GM18861 (cell line): ENCODE measurements at regions not wholly inside any gene's neighbourhood (a gene's known extent, or its start where the extent isn't known, plus 50 kb on each side); places are given as distances from the start of the nearest gene placed in this dataset.

Source experiments
- ATAC-seq: cut with Tn5 transposase; IDR thresholded peaks from one replicate; pipeline ENCODE4 v1.9.1; 2021; ENCODE audit not compliant: unreplicated experiment

DNA sequence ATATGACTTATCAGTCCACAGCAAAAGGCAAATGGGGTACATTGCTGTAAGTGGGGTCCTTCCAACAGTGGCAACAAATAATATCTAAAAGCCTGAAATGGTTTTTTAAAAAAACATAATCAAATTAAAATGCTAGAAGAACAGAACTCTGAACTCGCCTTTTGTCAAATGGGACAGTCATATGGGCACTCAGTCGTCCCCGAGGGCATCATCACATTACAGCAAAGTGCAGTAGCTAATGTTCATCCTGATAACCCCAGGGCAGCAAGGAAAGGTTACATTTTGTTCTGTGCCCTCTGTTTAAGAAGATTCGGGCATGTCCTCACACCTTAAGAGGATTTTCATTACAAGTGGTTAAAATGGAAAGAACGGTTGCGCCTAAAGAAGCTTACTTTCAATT, 997.9 kb upstream of the TENM3 start:
- ATAC-seq: no peak

DNA sequence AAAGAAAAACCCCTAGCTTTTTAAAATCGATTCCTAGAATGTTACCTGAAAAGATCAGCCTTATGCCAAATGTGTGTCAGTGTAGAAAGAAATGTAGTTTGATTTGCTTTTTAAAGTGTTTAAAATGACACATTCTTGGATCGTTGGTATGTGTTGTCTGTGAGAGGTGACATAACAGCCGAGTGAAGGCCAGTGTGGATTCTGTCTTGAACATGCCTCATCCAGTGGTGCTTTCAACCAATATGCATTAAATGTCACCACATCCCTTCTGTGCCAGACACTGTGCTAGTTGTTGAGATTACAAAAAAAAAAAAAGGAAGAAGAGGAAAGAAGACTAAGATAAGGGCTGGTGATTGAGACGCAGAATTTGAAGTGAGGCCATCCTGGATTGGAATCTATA, 994.2 kb upstream of the TENM3 start:
- no peak for ATAC-seq

DNA sequence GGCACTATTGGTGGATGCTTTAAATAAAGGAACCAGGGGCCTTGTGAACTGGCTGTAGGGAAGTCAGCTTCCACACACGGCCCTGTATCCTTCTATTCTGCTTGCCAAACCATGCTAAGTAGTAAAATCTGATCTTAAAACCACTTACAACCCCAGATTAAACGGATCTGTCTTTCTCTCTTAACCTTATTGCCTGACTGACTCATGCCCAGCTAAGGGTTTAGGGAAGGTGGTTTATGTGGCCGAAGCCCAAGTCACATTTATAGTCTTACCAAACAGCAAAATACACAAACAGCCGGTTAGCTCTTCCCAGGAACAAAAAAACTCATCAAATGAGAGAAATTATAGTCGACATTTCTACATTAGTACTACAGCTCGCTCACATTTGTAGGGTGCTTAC, 988.4 kb upstream of the TENM3 start:
- ATAC-seq: no peak

- ATAC-seq: no peak
Measured at GRCh38 chr4:181258569-181258968, 984.6 kb upstream of the TENM3 start.

DNA sequence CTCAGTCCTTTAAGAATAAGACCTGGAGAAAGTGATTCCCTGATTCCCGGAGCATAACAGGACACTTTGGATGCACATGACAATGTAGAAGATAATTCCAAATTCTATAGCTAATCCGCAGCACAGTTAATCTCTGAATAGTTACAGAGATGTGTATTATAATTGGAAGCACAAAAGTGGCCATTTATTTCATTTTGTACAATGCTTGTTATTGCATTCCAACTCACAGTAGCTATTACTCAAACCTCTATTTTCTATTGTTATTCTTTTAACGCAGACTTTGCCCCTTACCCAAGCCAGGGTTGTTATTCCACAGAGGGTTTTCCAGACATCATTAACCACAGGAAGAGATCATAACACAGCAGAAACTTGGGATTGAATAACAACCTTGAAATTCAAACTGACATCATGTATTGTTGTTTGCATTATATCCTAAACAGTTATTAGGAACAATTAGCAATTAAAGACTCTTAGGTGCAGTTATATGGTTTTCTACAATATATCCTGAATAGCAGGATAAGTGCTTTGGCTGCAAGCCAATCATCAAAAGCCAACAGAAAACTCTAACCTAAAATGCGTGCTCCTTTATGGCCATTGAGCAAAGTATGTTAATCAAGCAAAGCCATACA, 984.0 kb upstream of the TENM3 start:
- ATAC-seq: no peak

DNA sequence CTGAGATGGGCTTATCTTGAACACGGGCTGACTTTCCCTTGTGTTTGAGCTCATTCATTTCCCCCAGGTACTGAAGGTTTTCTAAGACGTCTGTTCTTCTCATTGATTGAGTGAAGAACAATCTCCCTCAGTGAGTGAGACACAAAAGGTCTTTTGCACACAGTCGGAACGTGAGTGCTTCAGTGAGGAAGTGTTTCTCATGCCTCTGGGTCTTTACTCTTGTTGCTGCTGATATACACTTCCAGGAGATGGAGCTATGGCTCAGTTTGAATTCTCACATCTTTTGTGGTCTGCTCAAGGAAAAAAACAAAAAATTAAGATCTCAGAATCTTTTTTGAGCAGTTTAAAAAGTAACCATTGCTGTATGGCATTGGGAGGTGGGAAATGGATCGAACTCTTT, 981.9 kb upstream of the TENM3 start:
- no peak for ATAC-seq

DNA sequence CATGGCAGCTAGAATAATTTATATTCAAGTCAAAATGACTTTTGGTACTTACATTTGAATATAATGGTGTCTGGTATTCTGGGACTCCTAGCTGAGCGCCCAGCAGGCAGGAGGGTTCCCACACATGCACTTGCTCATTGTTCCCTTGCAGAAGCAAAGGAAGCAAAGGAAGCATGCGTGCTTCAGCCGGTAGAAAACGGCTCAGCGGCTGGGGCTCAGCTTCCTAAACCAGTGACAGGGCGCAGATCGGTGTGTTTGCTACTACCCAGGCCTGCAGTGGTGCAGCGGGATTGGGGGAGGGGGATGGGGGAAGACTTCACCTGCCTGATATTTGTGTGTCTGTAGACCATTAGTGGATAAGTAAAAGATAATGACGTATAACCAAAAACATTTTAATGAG, 978.3 kb upstream of the TENM3 start:
- no peak for ATAC-seq

DNA sequence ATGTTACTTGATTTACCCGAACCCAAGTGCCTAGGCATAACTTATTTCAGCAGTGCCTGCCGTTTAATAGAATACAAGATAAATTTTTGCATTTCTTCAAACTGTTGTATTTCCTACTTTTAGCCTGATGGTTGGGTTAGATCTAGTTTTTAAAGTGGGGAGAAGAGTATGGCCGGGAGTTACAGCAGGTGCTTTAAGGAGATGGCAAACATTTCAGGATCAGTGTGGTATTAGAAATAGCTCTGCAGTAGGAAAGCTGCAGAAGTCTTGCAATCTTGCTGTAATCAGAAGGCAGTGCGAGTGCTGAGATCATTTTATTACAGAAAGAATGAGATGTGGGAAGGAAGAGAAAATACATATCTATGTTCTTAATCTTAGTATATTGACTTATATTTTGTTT, 977.8 kb upstream of the TENM3 start:
- ATAC-seq: no peak

DNA sequence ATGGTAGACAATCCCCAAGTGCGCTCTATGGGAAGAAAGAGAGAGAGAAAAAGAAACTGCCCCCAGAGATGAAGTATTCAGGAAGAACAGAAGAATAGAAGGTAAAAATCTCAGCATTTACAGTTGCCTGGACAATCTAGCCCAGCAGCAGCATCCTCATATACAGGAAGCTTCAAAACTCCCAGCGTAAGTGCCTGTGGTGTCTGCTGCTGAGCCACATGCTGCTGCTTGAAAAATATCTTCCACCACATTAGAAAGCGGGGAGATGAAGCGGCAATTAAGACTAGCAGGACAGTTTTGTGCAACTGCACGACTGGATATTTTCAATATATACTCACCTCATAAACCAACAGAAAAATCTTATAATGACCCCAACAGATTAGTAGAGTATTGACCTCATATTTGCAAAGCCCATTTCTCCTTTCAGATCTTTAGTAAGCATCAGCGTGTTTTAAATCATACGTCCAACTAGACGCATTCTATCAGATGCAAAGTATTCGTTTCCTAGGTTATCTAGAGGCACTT, 972.0 kb upstream of the TENM3 start:
- ATAC-seq: no peak

- no peak for ATAC-seq
Measured at GRCh38 chr4:181272422-181272821, 970.8 kb upstream of the TENM3 start.

DNA sequence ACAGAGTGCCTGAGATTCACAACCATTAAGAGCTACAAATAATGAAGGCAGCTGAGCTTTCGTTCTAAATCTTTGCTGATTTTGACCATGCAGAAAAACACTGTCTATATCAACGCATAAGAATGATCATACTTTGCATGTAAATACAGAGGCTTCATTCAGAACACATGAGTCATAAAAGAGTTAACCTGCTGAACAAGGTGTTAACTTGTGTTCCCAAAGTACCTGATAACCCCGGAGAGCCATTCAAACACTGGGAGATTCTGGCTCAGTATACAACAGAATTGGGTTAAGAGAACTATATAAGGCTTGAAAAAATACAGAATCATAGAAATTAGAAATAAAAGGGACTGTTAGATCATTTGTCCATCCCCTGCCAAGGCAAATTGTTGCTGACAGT, 964.3 kb upstream of the TENM3 start:
- ATAC-seq: no peak

- no peak for ATAC-seq
Measured at GRCh38 chr4:181281451-181281850, 961.8 kb upstream of the TENM3 start.

- ATAC-seq: no peak
Measured at GRCh38 chr4:181289198-181289597, 954.0 kb upstream of the TENM3 start.

DNA sequence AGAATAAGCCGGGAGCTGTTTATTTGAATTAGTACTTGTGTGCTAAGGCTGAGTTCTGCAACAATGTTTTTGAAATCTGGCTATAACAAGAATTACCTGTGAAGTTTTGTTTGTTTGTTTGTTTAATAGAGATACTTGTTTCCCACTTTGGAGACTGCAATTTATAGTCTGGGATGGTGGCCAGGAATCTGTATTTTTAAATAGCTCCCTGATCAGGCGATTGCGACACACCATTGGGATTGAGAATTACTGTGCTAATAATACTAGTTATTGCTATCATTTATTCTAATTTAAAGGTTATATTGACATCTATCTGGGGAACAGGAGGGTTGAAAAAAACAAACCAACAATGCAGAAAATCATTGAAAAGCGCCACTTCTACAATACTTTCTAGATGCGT, 951.6 kb upstream of the TENM3 start:
- ATAC-seq: no peak

DNA sequence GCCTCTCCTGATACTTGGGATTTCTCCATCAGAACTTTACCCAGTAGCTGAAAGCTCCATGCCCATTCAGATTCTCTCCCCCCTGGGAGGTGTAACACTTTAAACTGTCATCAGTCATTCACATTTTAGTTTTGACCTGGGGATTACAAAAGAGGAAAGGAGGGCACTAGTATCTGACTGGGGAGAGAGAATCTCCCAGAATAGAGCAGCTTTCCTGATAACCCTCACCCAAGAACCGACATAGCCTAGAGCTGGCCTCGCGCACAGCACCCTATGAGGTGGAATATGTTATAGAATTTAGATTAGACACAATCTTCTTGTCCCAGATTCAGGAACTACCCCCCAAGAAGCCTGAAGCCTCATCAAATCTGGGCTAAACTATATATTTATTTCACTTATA, 950.2 kb upstream of the TENM3 start:
- no peak for ATAC-seq

- no peak for ATAC-seq
Measured at GRCh38 chr4:181293541-181293940, 949.7 kb upstream of the TENM3 start.

DNA sequence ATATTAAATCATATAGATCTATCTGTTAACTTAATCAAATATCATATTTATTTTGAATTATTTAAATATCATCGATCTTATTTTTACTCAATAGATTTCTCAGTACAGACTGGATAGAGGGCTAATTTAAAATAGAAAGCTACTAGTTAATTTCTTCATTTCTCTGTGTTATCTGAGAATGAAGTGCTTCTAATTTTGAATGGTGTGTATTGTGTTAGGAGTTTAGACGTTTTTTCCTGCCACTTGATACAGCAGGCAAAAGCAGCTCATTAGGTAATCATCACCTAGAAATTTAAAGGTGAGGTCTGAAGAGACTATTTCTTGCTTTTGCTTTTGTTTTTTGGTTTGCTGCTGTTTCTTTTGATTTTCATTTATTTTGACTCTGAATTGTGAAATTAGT, 948.8 kb upstream of the TENM3 start:
- ATAC-seq: no peak

- ATAC-seq: peak; percentile 49
Measured at GRCh38 chr4:181301735-181302710, 941.2 kb upstream of the TENM3 start.

- ATAC-seq: no peak
Measured at GRCh38 chr4:181307824-181308223, 935.4 kb upstream of the TENM3 start.

DNA sequence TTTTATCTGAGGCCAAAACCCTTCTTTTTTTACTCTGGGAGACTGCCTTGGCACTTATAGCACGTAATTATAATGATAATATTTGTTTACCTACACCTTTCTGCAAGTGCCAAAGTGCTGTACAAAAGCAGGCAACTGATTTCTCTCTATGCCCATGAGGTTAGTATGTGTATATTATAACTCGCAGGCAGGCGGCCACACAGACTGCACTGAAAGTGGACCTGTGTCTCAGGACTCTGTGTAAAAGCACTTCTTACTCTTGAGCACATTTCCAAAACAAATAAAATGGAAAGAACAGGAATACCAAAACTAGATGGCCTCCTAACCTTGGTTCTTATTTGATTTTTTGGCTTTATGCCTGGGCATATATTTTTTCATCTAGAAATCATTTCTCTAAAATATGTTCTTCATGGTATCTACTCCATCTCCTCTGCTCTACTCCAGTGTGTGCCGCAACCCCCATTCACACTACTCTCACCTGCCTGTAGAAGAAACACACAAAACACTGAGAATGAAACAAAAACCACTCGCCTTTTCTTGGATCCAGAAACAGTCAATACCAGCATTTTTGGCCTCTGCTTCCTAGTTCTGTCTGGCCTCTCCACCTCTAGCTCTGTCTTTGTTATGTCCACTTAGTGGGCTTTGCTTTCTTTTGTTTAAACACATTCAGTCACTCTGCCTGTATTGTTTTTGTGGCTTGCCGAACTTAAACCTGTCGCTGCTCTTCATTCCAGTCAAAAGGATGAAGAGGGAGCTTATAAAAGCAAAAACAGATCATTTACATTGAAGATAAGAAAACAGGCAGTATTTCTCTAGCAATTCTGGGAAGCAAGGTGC, 934.5 kb upstream of the TENM3 start:
- no peak for ATAC-seq

GRCh38 chr4:181312066-181312465, 931.1 kb upstream of the TENM3 start:
- no peak for ATAC-seq
